ENCODE measurements at regions not wholly inside any gene's neighbourhood (a gene's known extent, or its start where the extent isn't known, plus 50 kb on each side); places are given as distances from the start of the nearest gene placed in this dataset.

GRCh38 chr6:135675026-135675425, 176.5 kb upstream of the PDE7B start (continued):
- TF ChIP-seq NBN (conservative IDR thresholded peaks at IDR 0.05) (no peak), ZNF44 (CRISPR knock-in tag; IDR thresholded peaks at IDR 0.05) (no peak), SYNCRIP (IDR thresholded peaks at IDR 0.05; ENCODE audit: insufficient read depth, low read depth, low read length) (no peak), SRSF9 (IDR thresholded peaks at IDR 0.05; ENCODE audit: borderline replicate concordance, insufficient read depth, low read depth, low read length, poor library complexity, severe bottlenecking) (no peak)

- H3K79me2 ChIP-seq (ENCODE audit: insufficient read depth, low read length): no peaks in the 10 kb centered on the region
- H3K9me3 ChIP-seq (ENCODE audit: low read length): no peaks in the 10 kb centered on the region
- WGBS (ENCODE audit: low lambda C conversion rate): 2% methylated on average over 1 of the region's 1 CpG
- DNase-seq (ENCODE audit: low spot score) (peak; percentile 22), ATAC-seq (peak; percentile 44; the same call in 1 of the 3 replicates), FAIRE-seq (no peak)
- H2AFZ ChIP-seq (ENCODE audit: low read length): no peak overlapping the region
- CTCF ChIA-PET (ENCODE audit: low intra/inter-chr PET ratio, low total read pairs): no interaction called here
- H4K20me1 ChIP-seq (ENCODE audit: insufficient read depth, low read length): no peaks in the 10 kb centered on the region
- no TSS peak for BruUV-seq (replicated peaks)
- no peak overlapping the region for H3K4me2 ChIP-seq (ENCODE audit: low read depth, low read length)
- no peak overlapping the region for H3K4me3 ChIP-seq (replicated peaks in 1 of 3; ENCODE audit: insufficient read depth in 1 of 3, low read depth in 2 of 3, low read length in 3 of 3)
- H3K9ac ChIP-seq (ENCODE audit: insufficient read depth, low read depth, low read length): no peak overlapping the region
- TF ChIP-seq STAT5B (CRISPR knock-in tag; IDR thresholded peaks at IDR 0.05) (no peak), STAG1 (CRISPR knock-in tag; IDR thresholded peaks at IDR 0.05) (peak; percentile 63), CERS6 (CRISPR knock-in tag; IDR thresholded peaks at IDR 0.05) (no peak), CTCF (CRISPR knock-in tag; IDR thresholded peaks at IDR 0.05) (peak; percentile 53)
- intact Hi-C loops (cut with micrococcal nuclease; ENCODE audit: unreplicated experiment): loop anchor here (1.0 kb wide), 2 partner anchors 233 to 550 kb away; no protein-coding TSS in a partner anchor
- H3K27me3 ChIP-seq (ENCODE audit: control insufficient read depth in 1 of 2, insufficient read depth in 2 of 2, low read length in 2 of 2): no peaks in the 10 kb centered on the region
- H3K36me3 ChIP-seq (replicated peaks in 1 of 2; ENCODE audit: control insufficient read depth in 1 of 2, insufficient read depth in 2 of 2, low read length in 2 of 2): no peaks in the 10 kb centered on the region
- no peaks in the 10 kb centered on the region for H3K4me1 ChIP-seq (ENCODE audit: insufficient read depth, low read length)
- in situ Hi-C loops (cut with HindIII; ENCODE audit: extremely low pct_ligation_motif_present, low pct_unique_long_range_greater_than_20kb): no loop called here
- POLR2A ChIA-PET: no interaction called here
- no peak overlapping the region for H3K27ac ChIP-seq (ENCODE audit: extremely low read length, insufficient read depth, low read length)
Observed at GRCh38 chr6:135675862-135676261, 175.6 kb upstream of the PDE7B start.

Measured in HepG2 (cell line).